CD4-positive, alpha-beta T cell treated with Interleukin-15 for 1 hour (primary cell): ENCODE measurements at regions not wholly inside any gene's neighbourhood (a gene's known extent, or its start where the extent isn't known, plus 50 kb on each side); places are given as distances from the start of the nearest gene placed in this dataset.

ENCODE experiments used
- DNase-seq: peaks from one replicate; pipeline ENCODE4 v3.0.0-alpha.2; 2020

DNA sequence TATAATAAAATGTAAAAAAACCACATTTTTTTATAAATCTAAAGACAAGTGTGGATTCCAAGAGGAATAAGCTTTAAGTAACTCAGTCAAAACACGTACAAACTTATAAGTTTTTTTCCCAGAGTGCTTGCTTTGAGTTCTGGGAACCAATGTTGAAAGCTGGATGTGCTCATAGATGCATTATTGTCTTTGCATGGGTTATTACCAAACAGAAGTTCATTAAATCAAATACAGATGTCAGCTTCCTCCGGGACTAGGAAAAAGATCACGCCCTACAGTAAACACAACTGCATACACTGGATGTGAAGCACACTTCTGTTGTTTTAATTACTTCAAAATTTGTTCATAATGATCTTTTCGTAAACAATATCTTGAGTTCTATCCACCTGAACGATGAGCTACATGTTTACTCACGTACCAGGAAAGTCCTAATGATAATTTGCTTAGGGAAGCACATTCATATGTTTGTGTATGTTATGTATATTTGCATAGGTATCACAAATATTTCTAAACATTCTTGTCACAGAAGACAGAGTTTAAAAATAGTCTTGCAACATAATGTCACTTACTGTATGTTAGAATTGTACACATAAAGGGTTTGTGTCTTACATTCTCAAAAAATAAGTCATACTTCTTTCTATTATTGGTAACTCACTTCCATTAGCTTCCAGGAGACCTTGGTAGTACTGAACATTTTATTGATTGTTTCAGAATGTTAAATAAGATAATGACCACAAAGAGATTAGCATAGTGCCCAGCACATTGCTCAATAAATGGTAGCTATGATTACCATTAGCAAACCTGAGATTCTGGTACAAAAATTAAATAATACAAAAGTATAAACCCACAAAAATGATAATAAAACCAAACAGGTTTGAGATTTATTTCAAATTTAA is 427.4 kb downstream of the CETN3 start:
- no peak for DNase-seq

DNA sequence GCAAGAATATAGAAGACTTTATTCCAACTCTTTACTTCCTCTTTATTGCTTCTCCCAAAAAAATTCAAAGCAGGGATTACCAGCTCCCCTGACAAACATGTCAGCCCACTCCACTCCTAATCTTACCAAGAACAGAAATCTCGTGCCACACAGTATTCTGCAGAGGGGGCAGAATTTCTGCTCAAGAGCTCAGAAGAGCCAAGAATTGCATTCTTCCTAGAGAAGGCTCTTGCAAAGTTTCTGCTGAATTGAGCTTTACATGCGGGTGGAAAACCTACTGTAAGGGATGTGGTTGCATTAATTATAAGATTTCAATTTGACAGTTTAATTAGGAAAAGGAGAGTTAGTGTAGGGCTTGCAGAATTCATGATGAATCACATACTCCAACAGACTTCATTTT is 428.5 kb downstream of the CETN3 start:
- DNase-seq: no peak

DNA sequence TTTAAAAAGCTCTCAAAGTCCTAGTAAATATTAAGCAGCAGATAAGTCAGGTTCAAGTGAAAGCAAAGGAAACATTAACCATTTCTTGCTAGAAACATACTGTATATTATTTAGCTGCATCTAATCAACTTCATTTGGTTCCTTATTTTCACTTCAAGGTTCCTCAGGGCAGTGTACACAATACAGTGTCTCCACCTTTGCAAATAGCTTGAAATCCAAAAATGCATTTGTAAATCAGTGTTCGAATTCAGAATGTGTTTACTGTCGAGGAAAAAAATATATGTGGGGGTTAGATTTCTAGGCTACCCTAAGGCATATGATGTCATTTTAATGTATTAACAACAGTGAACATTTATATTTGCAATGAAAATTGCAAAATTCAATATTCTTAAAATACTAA is 436.0 kb downstream of the CETN3 start:
- DNase-seq: no peak

DNA sequence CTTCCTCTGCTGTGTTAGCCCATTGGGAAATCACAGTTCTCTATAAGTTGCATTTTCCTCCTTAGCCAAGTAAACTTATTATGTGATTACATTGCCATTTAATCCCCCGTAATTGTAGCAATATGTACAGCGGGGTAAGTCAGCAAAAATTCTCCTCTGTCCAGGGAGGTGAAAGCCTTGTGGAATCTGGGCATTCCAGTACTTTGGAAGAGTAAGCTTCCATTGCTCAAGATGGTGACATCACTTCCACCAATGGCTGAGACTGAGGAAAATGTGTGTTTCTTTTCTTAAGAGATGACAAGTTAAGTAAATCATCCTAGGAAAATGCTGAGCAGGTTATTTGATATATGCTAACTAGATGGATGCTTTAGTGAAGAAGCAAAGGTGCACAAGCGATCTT is 436.7 kb downstream of the CETN3 start:
- no peak for DNase-seq

DNA sequence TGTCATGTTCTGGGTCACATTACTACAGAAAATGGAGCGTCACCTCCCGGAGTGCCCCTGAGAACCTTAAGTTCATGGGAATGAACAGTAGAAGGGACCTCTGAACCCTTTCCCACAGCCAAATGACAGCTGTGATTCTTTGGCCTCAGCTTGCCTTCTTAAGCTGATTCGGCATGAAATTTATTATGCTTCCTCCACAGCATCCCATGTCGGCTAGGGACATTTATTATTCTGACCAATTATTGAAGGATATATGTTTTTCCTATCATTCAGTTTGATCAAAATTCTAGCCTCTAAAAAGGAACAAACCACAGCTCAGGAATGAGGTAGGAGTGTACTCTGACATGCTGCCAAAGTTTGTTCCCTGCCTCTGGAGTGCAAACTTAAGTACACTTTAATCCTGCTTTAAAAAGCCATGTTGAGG is 440.6 kb downstream of the CETN3 start:
- DNase-seq: no peak

DNA sequence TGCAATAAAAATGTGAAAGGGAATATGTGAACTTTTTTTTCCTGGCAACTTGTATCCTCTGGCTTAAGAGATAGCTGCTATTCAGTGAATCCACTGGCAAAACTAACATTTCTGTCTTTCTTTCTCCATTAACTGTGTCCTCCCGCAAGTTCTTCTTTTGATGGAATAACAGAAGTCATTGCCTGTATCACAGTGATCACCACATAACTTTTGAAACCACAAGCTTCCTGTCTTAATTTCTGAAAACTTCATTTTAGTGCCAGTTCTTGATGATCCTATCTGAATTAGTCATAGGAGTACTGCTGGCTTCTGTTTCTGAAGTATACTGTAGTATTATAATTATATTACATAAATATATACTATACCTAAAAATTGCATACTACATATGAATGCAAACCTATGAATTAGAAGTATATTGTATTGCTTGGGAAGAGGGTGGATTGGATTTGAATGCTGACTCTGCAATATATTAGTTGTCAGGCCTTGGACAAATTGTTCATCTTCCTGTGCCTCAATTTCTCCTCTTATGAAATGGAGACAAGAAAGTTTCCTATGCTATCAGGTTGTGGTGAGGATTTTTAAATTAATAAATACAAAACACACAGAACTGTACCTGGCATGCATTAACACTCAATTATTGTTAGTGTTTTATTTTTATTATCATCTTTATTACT is 441.6 kb downstream of the CETN3 start:
- no peak for DNase-seq

DNA sequence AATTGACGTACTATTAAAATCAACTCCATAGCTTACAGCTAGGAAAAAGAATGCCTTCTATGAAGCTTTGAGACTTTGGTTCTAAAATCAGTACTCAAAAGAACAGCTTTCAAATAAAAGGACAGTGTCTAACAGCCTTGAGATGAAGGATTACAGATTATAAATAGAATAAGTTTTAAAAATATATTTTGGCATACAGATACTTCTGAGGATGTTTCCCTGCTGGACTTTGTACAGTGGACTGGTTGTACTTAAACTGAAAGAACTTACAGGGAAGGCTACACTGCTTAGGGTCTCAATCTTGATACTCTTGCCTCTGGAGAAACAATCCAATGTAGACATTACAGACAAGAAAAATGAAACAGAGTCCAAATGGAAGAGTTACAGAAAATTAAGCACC is 452.7 kb downstream of the CETN3 start:
- no peak for DNase-seq

DNA sequence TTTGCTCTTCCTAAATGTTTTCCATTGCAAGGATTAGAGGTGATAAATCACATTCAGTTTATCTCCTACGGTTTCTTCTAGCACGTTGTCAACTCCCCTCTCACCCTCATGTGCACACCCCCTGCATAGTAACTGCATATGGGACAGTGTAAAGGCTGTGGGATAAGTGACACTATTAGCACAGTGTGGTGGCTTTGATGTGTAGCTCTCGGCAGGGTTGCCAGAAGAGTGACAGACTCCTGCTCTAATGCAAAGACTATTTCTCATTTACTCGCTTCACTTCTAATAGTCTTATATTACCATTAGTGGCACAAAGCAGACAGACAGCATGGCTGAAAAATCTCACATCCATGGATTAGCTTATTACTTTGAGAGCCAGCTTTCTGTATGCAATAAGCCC is 454.6 kb downstream of the CETN3 start:
- no peak for DNase-seq

DNA sequence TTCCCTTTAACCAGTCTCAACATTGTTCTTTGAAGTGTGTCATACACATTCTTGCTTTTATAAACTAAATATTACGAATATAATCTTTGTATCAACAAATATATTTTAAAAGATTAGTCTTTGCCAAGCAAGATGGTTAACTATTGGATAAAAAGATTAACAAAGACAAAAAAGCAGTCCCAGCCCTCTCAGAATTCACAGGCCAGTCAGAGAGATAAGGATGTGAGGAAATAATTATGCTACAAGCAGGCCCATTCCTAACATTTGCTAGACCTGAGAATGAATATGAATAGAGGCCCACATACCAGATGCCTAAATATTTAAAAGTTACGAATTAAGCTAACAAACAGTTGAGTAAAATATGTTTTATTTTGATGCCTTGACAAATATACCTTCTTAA is 457.7 kb downstream of the CETN3 start:
- no peak for DNase-seq

DNA sequence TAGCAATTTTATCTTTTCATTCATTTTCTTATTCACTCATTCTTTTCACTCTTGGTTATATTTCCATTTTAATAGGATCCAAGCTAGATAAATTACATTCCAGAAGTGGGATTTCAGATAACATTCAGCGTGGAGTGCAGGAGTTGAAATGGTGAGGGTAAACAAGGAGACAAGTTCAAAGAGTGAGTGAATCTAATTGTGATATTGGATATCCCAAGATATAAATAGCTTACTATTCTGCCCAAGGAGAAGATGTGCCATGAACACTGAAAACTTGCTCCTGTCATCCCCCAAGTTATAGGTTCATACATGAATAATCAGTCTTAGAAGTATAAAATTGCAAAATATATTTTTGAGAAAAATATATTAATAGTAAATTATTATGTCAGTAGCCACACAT is 459.3 kb downstream of the CETN3 start:
- no peak for DNase-seq

DNA sequence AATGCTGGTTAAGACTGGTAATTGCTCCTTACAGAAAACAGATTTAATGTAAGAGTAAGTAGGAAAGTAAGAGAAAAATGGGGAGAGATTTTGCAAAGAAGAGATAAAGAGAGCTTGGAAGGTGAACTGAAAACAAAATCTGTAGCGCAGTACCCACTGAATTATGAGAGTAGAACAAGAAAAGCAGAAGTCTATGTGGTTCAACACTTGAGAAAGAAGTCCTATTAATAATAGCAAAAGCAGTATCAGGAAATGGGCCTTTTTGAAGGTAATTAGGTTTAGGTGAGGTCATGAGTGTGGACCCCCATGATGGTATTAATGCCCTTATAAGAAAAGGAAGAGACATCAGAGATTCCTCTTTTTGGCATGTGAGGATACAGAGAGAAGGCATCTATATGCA is 460.6 kb downstream of the CETN3 start:
- DNase-seq: no peak

DNA sequence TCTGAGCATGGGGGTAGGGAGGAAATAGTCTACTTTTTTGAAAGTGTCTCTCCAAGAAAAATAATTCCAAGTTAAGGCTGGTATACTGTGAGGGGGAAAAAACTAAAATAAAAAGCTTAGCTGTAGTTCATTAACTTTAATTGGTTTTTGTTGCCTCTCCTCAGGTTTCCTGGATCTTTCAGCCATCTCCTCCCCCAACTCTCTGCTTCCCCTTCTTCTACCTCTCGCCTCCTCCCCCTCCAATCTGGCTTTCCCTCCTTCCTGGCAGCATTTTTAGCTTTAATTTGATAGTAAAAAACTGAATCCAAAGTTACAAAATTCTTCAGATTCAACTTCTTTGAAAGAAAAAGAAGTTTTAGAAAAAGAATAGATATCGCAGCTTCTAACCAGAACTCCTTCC is 462.6 kb downstream of the CETN3 start:
- DNase-seq: no peak

DNA sequence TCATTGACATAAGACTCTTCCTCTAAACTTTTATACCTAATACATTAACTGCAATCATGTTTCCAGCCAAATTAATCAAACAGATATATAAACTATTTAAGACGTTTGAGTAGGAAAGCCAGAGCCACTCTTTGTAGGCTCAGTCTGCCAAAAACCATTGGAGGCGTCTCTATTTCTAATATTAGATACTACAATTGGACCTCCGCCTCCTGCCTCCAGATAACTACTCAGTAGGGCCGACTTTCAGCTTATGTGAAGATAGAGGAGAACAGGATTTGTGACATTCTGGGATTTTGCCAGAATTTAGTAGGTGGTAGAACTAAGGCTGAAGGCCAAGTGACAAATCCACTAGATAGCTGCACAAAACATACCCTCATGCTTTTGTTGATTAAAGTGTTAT is 463.0 kb downstream of the CETN3 start:
- DNase-seq: no peak

DNA sequence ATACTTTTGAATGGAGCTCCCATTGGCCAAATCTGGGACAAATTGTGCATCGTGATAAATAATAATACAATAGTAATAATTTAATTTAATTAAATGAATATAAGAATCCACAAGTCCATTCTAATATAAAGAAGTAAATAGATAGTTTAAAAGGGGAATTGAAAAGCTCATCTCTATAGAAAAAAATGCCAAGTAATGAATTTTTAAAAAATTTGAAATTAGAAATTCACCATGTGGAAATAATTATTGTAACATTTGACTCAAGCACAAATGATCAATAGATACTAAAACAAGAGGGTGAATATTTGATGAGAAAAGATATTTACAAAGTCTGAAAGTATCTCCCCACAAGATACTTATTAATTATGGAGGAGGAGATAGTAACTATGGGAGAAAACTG is 467.4 kb downstream of the CETN3 start:
- DNase-seq: no peak

DNA sequence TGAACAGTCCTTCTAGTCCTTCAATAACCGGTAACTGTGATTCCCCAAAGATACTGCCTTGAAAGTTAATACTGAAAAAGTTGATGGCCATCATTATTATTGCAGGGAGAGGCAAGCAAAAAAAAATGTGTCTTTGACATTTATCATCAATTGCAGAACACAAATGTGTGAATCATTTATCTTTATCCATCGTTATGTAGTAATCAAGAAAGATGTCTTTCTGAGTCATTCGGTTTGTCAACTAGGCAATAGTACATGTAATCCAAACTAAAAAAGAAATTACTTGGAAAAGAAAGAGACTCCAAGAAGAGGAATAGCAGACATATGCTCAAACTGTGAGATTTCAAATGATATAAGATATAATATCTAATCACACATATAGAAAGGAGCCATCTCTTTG is 473.0 kb downstream of the CETN3 start:
- DNase-seq: no peak

DNA sequence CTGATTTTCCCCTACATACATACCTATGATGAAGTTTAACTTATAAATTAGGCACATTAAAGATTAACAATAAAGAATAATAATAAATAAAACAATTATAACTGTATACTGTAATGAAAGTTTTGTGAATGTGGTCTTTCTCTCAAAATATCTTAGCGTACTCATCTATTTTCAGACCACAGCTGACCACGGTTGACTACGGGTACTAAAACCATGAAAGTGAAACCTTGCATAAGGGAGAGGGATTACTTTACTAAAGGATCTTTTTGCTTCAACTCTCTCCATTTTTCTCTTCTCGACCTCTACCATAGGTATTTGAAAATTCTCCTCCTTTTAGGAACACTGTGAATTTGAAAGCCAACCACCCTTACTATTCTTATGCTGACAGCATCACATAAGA is 475.5 kb downstream of the CETN3 start:
- no peak for DNase-seq

DNA sequence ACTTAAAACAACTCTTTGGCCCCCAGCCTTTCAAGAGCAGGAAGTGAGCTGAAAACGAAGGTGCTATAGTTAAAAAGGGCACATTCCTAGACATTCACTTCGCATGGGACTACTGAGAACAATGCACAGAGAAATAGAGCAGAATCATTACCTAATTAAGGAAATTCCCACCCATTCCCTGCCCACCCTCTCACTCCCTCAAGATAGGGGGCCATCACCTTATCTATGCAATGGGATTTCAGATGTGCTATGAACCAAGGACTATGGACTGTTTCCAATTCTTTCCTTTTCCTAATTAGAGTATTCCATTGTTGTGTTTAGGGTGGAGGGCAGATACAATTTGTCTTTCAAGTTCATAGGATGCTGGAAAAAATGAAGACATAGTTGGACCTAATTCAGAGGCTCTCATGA is 476.8 kb downstream of the CETN3 start:
- DNase-seq: no peak

DNA sequence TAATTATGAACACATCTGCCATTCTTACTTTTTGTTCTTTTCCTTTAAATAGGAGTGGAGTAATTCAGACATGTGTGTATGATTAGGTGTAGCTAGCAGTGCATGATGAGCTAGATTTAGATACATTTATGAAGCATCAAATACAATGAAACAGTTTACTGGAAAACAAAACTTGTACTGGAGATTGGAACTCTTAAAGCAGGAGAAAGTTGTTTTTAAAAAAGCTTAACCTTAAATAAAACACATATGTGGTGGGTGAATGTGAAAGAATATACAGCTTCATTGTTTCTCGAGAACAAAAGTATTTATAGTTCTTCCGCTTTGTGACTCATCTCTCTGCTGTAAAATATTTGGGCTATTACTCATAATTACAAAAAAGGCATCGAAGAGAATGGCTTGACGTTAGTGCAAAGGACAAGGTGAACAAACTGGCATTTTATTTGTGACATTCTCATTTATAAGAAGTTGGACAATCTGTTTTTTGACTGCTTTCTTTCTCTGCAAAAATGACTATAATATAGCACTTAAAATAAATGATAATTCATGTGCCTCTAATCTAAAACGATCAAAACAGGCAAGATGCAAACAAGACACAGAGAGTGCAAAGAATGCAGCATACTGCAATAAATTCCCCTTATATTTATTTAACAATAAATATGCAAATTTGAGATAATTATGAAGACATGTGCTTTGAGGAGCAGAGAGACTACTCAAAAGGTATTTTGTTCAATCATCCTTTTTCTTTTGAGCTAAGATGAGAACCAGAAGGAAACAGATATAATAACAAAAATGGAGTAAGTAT is 478.8 kb downstream of the CETN3 start:
- DNase-seq: no peak

DNA sequence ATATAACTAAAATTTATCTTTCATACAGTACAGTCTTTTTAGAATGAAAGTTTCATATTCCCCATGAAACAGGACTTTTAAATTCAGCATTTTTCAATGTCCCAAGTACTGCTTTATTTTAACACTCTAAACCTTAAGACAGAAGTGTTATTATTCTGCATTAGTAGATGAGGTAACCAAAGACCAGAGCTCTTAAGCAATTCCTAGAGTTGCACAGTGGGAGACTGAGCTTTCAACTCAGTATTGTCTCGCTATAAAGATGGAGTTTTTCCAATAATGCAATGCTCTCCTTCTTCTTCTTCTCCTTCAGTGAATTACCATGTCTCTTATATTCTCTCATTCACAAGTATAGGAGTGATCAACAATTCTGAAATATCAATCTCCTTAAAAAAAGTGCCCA is 479.7 kb downstream of the CETN3 start:
- DNase-seq: no peak

DNA sequence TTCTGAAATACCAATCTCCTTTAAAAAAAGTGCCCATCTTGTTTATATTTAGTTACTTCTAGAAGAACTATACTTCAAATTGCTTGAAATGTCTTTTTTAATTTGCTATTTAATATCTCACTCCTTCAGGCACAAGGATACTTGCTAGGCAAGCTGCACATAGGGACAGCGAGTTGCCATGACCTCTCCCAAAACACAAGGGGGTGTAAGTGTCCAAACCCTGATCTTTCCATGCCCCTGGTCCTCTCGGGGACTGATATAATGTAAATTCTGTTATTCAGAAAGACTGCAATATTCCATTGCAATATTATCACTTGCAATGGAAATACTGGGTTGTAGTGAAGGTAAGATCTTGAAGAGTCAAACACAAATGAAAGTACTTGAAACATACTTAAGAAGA is 480.4 kb downstream of the CETN3 start:
- DNase-seq: no peak

DNA sequence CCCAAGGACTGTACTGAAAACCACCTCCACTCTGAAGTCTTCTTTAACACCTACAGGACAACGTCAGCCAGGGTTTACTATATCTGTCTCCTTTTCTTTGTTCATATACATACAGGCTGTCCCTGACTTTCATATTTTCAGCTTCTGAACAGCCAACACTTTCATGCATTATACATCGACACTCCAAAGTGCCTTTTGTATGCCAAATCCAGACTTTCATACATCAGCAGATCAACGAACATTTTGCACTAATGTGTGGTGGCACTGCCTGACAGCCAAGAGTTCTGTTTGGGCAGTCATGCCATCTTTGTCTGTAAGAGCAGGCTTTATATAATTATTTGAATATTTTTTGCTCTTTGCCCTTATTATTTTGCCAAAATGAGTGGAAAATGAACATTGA is 487.4 kb downstream of the CETN3 start:
- no peak for DNase-seq

DNA sequence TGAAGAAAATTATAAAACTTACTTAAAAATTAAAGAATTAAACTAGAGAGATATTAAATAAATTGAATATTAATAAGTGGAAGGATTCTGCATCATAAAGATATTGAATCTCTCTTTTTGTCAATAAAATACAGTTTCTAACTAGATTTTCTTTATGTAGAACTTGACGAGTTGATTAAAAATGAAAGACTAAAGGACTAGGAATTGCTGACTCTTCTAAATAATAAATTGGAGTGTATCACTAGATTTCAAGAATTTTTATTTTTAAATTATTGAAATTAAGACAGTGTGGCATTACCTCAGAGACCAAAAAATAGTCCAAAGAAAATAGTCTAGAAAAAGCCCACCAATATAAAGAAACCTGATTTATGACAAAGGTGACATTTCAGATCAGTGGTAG is 492.4 kb downstream of the CETN3 start:
- no peak for DNase-seq

DNA sequence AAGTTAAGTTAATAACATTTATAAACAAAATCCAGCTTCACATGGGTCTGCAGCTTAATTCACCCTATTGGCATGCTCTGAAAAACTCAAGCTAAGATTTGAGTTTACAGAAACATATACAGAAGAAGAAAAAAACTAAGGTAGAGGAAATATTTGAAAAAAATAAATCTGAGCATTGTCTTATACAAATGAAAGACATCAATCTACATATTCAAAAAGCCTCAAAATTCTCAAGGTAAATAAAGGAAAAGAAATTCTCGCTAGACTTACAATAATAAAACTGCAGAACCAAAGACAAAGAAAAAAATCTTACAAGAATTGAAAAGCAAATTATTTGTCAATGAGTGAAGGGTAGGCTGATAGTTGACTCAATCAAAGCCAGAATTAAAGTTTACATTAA is 493.4 kb downstream of the CETN3 start:
- no peak for DNase-seq

DNA sequence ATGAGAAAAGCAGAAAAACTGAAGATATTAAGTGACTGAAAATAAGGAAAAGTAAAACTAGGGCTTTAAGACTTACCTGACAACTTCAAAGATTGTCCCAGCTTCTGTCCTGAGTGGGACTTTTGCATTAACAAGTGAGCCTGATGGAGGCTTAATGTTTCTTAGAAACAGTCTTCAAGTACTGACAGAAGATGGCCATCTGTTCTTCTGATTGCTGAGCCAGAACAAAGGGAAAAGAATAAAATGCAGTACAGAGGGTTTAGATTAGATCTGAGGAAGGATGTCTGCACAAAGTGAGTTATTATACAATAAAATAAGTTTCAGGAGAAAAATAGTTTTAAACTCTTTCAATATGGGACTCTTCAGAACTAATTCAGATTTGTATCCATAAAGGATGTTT is 500.7 kb downstream of the CETN3 start:
- no peak for DNase-seq
